ENCODE measurements at regions not wholly inside any gene's neighbourhood (a gene's known extent, or its start where the extent isn't known, plus 50 kb on each side); places are given as distances from the start of the nearest gene placed in this dataset.

- TF ChIP-seq POLR2AphosphoS5 (IDR thresholded peaks at IDR 0.05; ENCODE audit: low read depth, low read length) (no peak), SIN3A (IDR thresholded peaks at IDR 0.05; ENCODE audit: borderline replicate concordance, insufficient read depth, low read length) (no peak), REST (IDR thresholded peaks at IDR 0.05; ENCODE audit: insufficient read depth in 1 of 2, low read depth in 2 of 2, low read length in 2 of 2) (no peak), TAF1 (IDR thresholded peaks at IDR 0.05; ENCODE audit: borderline replicate concordance, insufficient read depth, low read length) (no peak), FOXP2 (optimal IDR thresholded peaks at IDR 0.05; ENCODE audit: borderline replicate concordance, extremely low read depth, extremely low read length, insufficient read depth) (no peak)
Observed at GRCh38 chr1:82152356-82153271, 351.9 kb downstream of the ADGRL2 start.

GRCh38 chr1:82145656-82146055 is 344.9 kb downstream of the ADGRL2 start:
- no peak for TF ChIP-seq REST (IDR thresholded peaks at IDR 0.05; ENCODE audit: insufficient read depth in 1 of 2, low read depth in 2 of 2, low read length in 2 of 2)
- no peak for TF ChIP-seq POLR2AphosphoS5 (IDR thresholded peaks at IDR 0.05; ENCODE audit: low read depth, low read length)
- no peak for TF ChIP-seq TAF1 (IDR thresholded peaks at IDR 0.05; ENCODE audit: borderline replicate concordance, insufficient read depth, low read length)
- TF ChIP-seq FOXP2 (optimal IDR thresholded peaks at IDR 0.05; ENCODE audit: borderline replicate concordance, extremely low read depth, extremely low read length, insufficient read depth): no peak
- TF ChIP-seq SIN3A (IDR thresholded peaks at IDR 0.05; ENCODE audit: borderline replicate concordance, insufficient read depth, low read length): no peak

DNA sequence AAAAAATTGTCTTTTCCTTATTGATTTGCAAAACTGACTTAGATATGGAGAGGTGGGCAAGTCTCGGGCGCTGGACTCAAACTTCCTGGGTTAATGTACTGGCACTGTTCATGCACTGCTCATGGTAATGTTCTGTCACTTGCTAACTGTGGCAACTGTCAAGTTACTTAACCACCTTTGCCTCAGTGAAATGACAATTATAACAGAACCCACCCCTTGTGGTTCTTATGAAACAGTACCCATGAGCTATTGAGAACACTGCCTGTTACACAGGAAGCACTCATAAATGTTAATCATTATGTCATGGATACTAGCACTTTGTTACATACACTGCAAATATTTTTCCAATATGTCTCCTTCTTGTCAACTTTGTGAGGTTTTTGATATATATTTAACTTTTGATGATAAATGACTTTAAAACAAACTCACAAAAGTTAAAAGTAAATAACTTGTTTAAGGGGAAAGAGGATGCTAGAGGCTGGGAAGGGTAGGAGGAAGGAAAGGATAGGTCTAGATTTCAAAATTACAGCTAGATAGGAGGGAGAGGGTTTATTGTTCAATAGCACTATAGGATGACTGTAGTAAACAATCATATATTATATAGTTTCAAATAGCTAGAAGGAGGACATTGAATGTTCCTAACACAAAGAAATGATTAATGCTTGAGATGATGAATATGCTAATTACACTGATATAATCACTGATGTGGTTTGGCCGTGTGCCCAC is 342.5 kb downstream of the ADGRL2 start:
- TF ChIP-seq POLR2AphosphoS5 (IDR thresholded peaks at IDR 0.05; ENCODE audit: low read depth, low read length): no peak
- no peak for TF ChIP-seq SIN3A (IDR thresholded peaks at IDR 0.05; ENCODE audit: borderline replicate concordance, insufficient read depth, low read length)
- no peak for TF ChIP-seq REST (IDR thresholded peaks at IDR 0.05; ENCODE audit: insufficient read depth in 1 of 2, low read depth in 2 of 2, low read length in 2 of 2)
- TF ChIP-seq TAF1 (IDR thresholded peaks at IDR 0.05; ENCODE audit: borderline replicate concordance, insufficient read depth, low read length): no peak
- TF ChIP-seq FOXP2 (optimal IDR thresholded peaks at IDR 0.05; ENCODE audit: borderline replicate concordance, extremely low read depth, extremely low read length, insufficient read depth): no peak

- TF ChIP-seq POLR2AphosphoS5 (IDR thresholded peaks at IDR 0.05; ENCODE audit: low read depth, low read length): no peak
- no peak for TF ChIP-seq TAF1 (IDR thresholded peaks at IDR 0.05; ENCODE audit: borderline replicate concordance, insufficient read depth, low read length)
- TF ChIP-seq SIN3A (IDR thresholded peaks at IDR 0.05; ENCODE audit: borderline replicate concordance, insufficient read depth, low read length): no peak
- no peak for TF ChIP-seq FOXP2 (optimal IDR thresholded peaks at IDR 0.05; ENCODE audit: borderline replicate concordance, extremely low read depth, extremely low read length, insufficient read depth)
- TF ChIP-seq REST (IDR thresholded peaks at IDR 0.05; ENCODE audit: insufficient read depth in 1 of 2, low read depth in 2 of 2, low read length in 2 of 2): no peak
Observed at GRCh38 chr1:82141390-82141789, 340.7 kb downstream of the ADGRL2 start.
